Transverse colon (tissue), 4 donors: ENCODE measurements at regions not wholly inside any gene's neighbourhood (a gene's known extent, or its start where the extent isn't known, plus 50 kb on each side); places are given as distances from the start of the nearest gene placed in this dataset.

Experiments used
- DNase-seq: peaks from one replicate; pipeline ENCODE4 v3.0.0-alpha.2; 2019
- H3K27ac ChIP-seq, 4 donors: fragments of 200-600 bp; sonication (generic); 2 replicates each; pipeline ENCODE4 v1.5.1; 2016 to 2018; ENCODE audit warnings: inconsistent platforms in 4 of 4
- H3K27me3 ChIP-seq: fragments of 200-600 bp; sonication (generic); 2 replicates; pipeline ENCODE4 v1.5.1; 2017; ENCODE audit warnings: inconsistent platforms
- H3K36me3 ChIP-seq, 4 donors: fragments of 200-600 bp; sonication (generic); 2 replicates each; pipeline ENCODE4 v1.5.1; 2017 to 2019; ENCODE audit warnings: inconsistent platforms in 4 of 4
- H3K4me1 ChIP-seq, 4 donors: fragments of 200-600 bp; sonication (generic); 2 replicates each; pipeline ENCODE4 v1.5.1; 2017 to 2020; ENCODE audit warnings: inconsistent platforms in 4 of 4
- H3K4me3 ChIP-seq, 4 donors: fragments of 200-600 bp; sonication (generic); 1 replicate in 1 of 4; 2 replicates in 3 of 4; pipeline versions ENCODE4 v1.5.1 to v1.6.1; 2017 to 2019; ENCODE audit warnings: inconsistent platforms in 4 of 4
- H3K9me3 ChIP-seq, 2 donors: fragments of 200-600 bp; sonication (generic); 2 replicates each; pipeline ENCODE4 v1.5.1; 2017 to 2019; ENCODE audit warnings: inconsistent platforms in 2 of 2
- EP300 ChIP-seq: sonication (generic); formaldehyde crosslinking; IDR thresholded peaks from one replicate; pipeline ENCODE4 v1.6.1; 2017; ENCODE audit warnings: antibody characterized with exemption, low read depth
- POLR2A ChIP-seq: fragments of 450-650 bp; IDR thresholded peaks from one replicate; pipeline ENCODE4 v1.6.1; 2016; ENCODE audit warnings: antibody characterized with exemption, mild to moderate bottlenecking, moderate library complexity
- POLR2AphosphoS5 ChIP-seq, 3 donors: sonication (generic); formaldehyde crosslinking; IDR thresholded peaks; one replicate each; pipeline ENCODE4 v1.6.1; 2016; ENCODE audit warnings: antibody characterized with exemption in 3 of 3
- WGBS, 2 donors: methylation state at CpG; one replicate each; pipeline ENCODE4 v1.1.5; 2018; ENCODE audit warnings: low coverage in 1 of 2; 5-methylcytosine and 5-hydroxymethylcytosine counted together
- in situ Hi-C, 4 donors: fragments of 200-750 bp; cut with MboI; loops; one replicate each; pipeline versions ENCODE4 v1.15.0 to v1.15.1; 2017; ENCODE audit warnings: low sequenced_read_pairs in 3 of 4, low pct_ligation_motif_present in 1 of 4, low pct_unique_long_range_greater_than_20kb in 1 of 4
- intact Hi-C: fragments of 100-400 bp; cut with DNase I; formaldehyde crosslinking; loops from one replicate; pipeline ENCODE4 v1.15.1; 2023; ENCODE audit warnings: low total_unique reads
- TF ChIP-seq, protein P1 (sequence below), 5 experiments: fragments of 200-600 bp in 3 of 5; fragments of 450-650 bp in 2 of 5; sonication (generic) in 3 of 5; IDR thresholded peaks; 1 replicate in 2 of 5; 2 replicates in 3 of 5; pipeline ENCODE4 v1.5.1; 2016 to 2017; ENCODE audit warnings: antibody characterized with exemption in 5 of 5, inconsistent platforms in 3 of 5, mild to moderate bottlenecking in 2 of 5, moderate library complexity in 1 of 5

DNA sequence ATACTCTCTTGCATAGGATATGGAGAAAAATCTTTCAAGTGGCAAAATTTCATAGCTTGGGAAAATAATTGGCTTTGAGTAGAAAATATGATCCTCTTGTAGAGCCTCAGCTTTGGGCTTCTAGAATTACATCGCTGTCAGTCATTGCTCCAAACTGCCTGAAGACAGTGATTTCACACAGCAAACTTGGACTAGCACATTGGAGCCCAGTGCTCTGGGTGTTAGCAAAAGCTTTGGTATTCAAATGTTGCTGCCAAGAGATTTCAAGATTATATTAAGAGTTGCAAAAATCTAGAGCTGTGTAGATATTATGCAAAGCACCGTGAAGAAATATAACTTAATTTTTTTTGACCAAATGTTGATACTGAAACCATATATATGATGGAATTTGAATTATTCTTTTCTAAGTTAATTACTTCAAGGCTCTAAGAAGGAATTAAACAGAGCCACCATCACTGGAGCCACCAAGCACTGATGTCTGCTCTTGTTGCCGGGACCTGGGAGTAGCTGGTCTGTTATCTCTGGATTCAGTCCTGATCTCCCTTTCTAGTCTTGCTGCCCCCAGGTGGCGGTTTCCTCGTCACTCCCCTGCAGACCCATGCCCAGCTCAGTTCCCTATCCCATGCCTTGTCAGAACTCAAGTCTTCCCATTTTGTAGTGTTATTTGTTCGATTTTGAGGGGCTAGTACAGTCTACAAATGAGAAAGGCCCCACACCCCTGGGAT, 260.7 kb upstream of the SFRP2 start:
- intact Hi-C loops = no loop called here
- 57 to 58% methylated on average over 4 to 6 of the region's 6 CpGs for WGBS, 2 donors
- Histone ChIP-seq H3K27ac (no peak overlapping the region), H3K4me3 (no peak overlapping the region), H3K4me1 (no peaks in the 10 kb centered on the region), H3K27me3 (no peaks in the 10 kb centered on the region), H3K9me3 (peaks cover 10 to 14% of the 10 kb centered on the region in 2 donors), H3K36me3 (no peaks in the 10 kb centered on the region)
- in situ Hi-C loops = no loop called here
- peak; percentile 10 for DNase-seq
- TF ChIP-seq, protein P1, sequence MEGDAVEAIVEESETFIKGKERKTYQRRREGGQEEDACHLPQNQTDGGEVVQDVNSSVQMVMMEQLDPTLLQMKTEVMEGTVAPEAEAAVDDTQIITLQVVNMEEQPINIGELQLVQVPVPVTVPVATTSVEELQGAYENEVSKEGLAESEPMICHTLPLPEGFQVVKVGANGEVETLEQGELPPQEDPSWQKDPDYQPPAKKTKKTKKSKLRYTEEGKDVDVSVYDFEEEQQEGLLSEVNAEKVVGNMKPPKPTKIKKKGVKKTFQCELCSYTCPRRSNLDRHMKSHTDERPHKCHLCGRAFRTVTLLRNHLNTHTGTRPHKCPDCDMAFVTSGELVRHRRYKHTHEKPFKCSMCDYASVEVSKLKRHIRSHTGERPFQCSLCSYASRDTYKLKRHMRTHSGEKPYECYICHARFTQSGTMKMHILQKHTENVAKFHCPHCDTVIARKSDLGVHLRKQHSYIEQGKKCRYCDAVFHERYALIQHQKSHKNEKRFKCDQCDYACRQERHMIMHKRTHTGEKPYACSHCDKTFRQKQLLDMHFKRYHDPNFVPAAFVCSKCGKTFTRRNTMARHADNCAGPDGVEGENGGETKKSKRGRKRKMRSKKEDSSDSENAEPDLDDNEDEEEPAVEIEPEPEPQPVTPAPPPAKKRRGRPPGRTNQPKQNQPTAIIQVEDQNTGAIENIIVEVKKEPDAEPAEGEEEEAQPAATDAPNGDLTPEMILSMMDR (IDR thresholded peaks at IDR 0.05) = no peak
- TF ChIP-seq POLR2A = no peak
- no peak for TF ChIP-seq EP300
- no peak for TF ChIP-seq POLR2AphosphoS5 (IDR thresholded peaks at IDR 0.05)

DNA sequence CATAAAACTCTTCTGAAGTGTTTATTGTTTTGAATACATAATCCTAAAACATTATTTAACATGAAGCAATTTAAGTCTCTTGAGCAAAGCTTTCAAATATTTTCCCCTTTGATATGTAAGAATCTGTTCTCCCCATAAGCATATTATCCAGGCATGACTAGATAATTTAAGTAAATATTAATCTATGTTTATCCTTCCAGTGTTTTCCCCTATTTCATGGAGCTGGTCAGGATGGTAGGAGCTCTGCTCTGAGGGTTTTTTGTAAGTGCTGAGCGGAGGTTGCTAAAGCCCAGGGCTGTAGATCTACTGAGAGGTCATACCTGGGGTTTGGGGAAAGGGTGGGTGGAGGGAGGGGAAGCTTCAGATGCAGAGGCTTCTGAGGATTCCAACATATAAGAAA, 258.9 kb upstream of the SFRP2 start:
- H3K9me3 ChIP-seq = no peaks in the 10 kb centered on the region
- in situ Hi-C loops = no loop called here
- WGBS, 2 donors = 79 to 85% methylated on average over 1 of the region's 1 CpG

DNA sequence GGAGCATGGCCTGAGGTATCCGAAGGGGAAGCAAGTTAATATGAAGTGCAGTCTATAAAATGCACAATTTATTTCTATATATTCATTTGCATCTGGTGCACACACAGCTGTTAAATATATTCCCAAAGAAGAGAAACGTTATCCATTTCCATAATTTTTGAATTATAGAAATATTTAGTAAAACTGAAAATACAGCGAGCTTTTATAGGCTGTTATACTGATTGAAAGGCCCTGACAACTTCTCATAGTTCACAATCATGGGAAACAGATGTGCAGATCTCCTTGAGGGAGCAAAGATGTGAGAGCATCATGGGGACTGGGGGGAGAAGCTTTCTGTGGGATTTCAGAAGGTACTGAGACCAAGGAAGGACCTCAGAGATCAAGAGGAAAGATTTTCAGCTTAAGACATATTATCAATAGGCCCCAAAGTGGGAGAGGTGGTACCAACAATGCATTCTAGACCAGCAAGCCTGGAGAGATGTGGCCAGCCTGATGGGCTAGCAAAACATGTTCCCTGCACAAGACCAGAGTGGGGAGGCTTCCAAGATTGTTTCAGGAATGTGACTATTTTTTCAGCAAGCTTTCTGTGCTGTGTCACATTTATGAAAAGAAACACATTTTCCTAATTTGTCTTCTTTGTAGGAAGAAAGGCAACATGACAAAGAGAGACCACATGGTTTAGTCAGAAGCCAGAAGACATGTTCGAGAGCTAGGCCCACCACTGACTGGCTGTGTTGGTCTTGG, 256.0 kb upstream of the SFRP2 start:
- TF ChIP-seq, protein P1 (IDR thresholded peaks at IDR 0.05) = no peak
- TF ChIP-seq POLR2AphosphoS5 (IDR thresholded peaks at IDR 0.05) = no peak
- no peak for TF ChIP-seq POLR2A
- TF ChIP-seq EP300 = no peak
- intact Hi-C loops = no loop called here

More for the DNA sequence above, 258.9 kb upstream of the SFRP2 start:
- Histone ChIP-seq H3K27me3 (no peaks in the 10 kb centered on the region), H3K36me3 (no peaks in the 10 kb centered on the region), H3K4me1 (no peaks in the 10 kb centered on the region), H3K27ac (no peak overlapping the region), H3K4me3 (no peak overlapping the region)
- DNase-seq = no peak
- TF ChIP-seq EP300 (no peak), POLR2A (no peak), POLR2AphosphoS5 (IDR thresholded peaks at IDR 0.05) (no peak)
- TF ChIP-seq, protein P1 (IDR thresholded peaks at IDR 0.05) = no peak
- intact Hi-C loops = no loop called here

DNA sequence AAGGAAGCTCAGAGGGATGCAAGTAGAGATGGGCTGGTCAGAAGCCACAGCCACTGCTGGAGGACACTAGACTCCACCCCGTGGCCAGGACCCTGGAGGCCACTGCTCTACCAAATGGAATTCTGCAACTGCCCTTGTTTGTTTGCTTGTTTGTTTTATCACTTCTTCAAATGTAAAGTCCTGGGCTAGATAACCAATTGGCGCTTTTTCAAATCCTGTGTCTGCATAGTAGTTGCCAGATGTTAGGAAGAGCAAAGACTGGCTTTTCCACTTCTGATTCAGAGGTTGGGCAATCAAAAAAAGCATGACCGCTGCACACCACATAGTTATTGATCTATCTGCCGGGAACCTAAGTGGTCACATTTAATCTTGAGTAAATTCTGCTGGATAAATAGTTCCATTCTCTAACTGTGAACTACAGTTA, 255.2 kb upstream of the SFRP2 start:
- no peaks in the 10 kb centered on the region for H3K27me3 ChIP-seq
- 81 to 82% methylated on average over 4 of the region's 4 CpGs for WGBS, 2 donors
- H3K27ac ChIP-seq = no peak overlapping the region
- H3K4me3 ChIP-seq = no peak overlapping the region
- H3K4me1 ChIP-seq = no peaks in the 10 kb centered on the region
- no peak for DNase-seq
- H3K36me3 ChIP-seq = no peaks in the 10 kb centered on the region
- in situ Hi-C loops (no loop called here), intact Hi-C loops (no loop called here)
- no peaks in the 10 kb centered on the region for H3K9me3 ChIP-seq
- TF ChIP-seq, protein P1 (IDR thresholded peaks at IDR 0.05) = no peak
- TF ChIP-seq EP300 = no peak
- no peak for TF ChIP-seq POLR2A
- no peak for TF ChIP-seq POLR2AphosphoS5 (IDR thresholded peaks at IDR 0.05)

More for the DNA sequence above, 256.0 kb upstream of the SFRP2 start:
- Histone ChIP-seq H3K9me3 (no peaks in the 10 kb centered on the region), H3K4me3 (no peak overlapping the region), H3K27me3 (no peaks in the 10 kb centered on the region), H3K4me1 (no peaks in the 10 kb centered on the region), H3K36me3 (no peaks in the 10 kb centered on the region), H3K27ac (no peak overlapping the region)
- in situ Hi-C loops = no loop called here
- 72 to 74% methylated on average over 4 of the region's 4 CpGs for WGBS, 2 donors
- DNase-seq = no peak
